ENCODE measurements at regions not wholly inside any gene's neighbourhood (a gene's known extent, or its start where the extent isn't known, plus 50 kb on each side); places are given as distances from the start of the nearest gene placed in this dataset.
"Not testable (repeated sequence)": the region's sequence is repeated elsewhere in the genome, so short reads cannot be mapped to it uniquely, and the experiment has no call there.

- DNase-seq (ENCODE audit: low read depth in 3 of 3): no peak
Measured at GRCh38 chr22:48921411-48921903, 906.2 kb downstream of the BRD1 start.

GRCh38 chr22:48920776-48921241, 906.9 kb downstream of the BRD1 start:
- no peak for DNase-seq (ENCODE audit: low read depth in 3 of 3)

GRCh38 chr22:48919851-48920589, 907.7 kb downstream of the BRD1 start:
- DNase-seq (ENCODE audit: low read depth in 3 of 3): no peak

GRCh38 chr22:48919187-48919590, 908.5 kb downstream of the BRD1 start:
- DNase-seq (ENCODE audit: low read depth in 3 of 3): no peak

- DNase-seq (ENCODE audit: low read depth in 3 of 3): no peak
Measured at GRCh38 chr22:48918585-48919186, 909.0 kb downstream of the BRD1 start.

GRCh38 chr22:48912356-48913066, 915.2 kb downstream of the BRD1 start:
- not testable (repeated sequence) for DNase-seq (ENCODE audit: low read depth in 3 of 3)

- peak in 1 of 3 donors; percentile 5 for DNase-seq (ENCODE audit: low read depth in 3 of 3)
Measured at GRCh38 chr22:48911647-48912046, 916.0 kb downstream of the BRD1 start.

- not testable (repeated sequence) for DNase-seq (ENCODE audit: low read depth in 3 of 3)
Measured at GRCh38 chr22:48911067-48911466, 916.6 kb downstream of the BRD1 start.

GRCh38 chr22:48908547-48908946, 919.1 kb downstream of the BRD1 start:
- DNase-seq (ENCODE audit: low read depth in 3 of 3): no peak

GRCh38 chr22:48907591-48907990, 920.1 kb downstream of the BRD1 start:
- DNase-seq (ENCODE audit: low read depth in 3 of 3): no peak

- DNase-seq (ENCODE audit: low read depth in 3 of 3): no peak
Measured at GRCh38 chr22:48906216-48906835, 921.3 kb downstream of the BRD1 start.

GRCh38 chr22:48905206-48905975, 922.3 kb downstream of the BRD1 start:
- no peak for DNase-seq (ENCODE audit: low read depth in 3 of 3)

- DNase-seq (ENCODE audit: low read depth in 3 of 3): no peak
Measured at GRCh38 chr22:48902983-48903650, 924.6 kb downstream of the BRD1 start.

- no peak for DNase-seq (ENCODE audit: low read depth in 3 of 3)
Measured at GRCh38 chr22:48902001-48902869, 925.4 kb downstream of the BRD1 start.

- DNase-seq (ENCODE audit: low read depth in 3 of 3): no peak
Measured at GRCh38 chr22:48901324-48901723, 926.3 kb downstream of the BRD1 start.

- DNase-seq (ENCODE audit: low read depth in 3 of 3): no peak
Measured at GRCh38 chr22:48900626-48901025, 927.0 kb downstream of the BRD1 start.

- no peak for DNase-seq (ENCODE audit: low read depth in 3 of 3)
Measured at GRCh38 chr22:48900327-48900597, 927.4 kb downstream of the BRD1 start.

GRCh38 chr22:48899523-48900326, 927.9 kb downstream of the BRD1 start:
- no peak for DNase-seq (ENCODE audit: low read depth in 3 of 3)

Measured in stimulated activated CD4-positive, alpha-beta T cell treated with anti-CD3 and anti-CD28 coated beads, TNF-alpha, amount 100 ng/mL, for 48 hours (primary cell).